Stimulated activated CD8-positive, alpha-beta memory T cell treated with anti-CD3 and anti-CD28 coated beads, Interleukin-4, amount 100 ng/mL, for 48 hours (primary cell): ENCODE measurements at regions not wholly inside any gene's neighbourhood (a gene's known extent, or its start where the extent isn't known, plus 50 kb on each side); places are given as distances from the start of the nearest gene placed in this dataset.
A peak's percentile ranks its signal among the peaks of the same experiment; 100 is the strongest.

Experiments used
- DNase-seq: peaks from one replicate; pipeline ENCODE4 v3.0.0-alpha.2; 2020

DNA sequence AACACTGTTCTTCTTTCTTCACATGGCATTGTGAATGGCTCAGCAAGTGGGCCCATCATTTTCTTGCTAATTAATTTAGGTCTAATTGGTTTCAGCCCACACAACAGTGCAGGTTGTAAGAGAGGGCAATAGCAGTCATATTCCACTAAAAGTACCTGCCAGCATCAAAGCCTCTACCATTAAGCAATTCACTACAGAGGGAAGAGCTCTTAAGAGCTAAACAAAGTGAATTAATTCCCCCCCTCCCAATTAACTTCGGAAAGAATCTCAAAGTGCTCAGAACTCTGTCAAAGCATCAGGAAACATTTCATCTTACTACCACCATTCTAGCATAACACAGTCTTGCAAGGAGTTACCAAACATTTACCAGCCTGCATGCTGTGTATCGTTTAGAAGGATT is 133.9 kb upstream of the UBASH3B start:
- DNase-seq = no peak

- no peak for DNase-seq
Observed at GRCh38 chr11:122517403-122518379, 137.8 kb upstream of the UBASH3B start.

DNA sequence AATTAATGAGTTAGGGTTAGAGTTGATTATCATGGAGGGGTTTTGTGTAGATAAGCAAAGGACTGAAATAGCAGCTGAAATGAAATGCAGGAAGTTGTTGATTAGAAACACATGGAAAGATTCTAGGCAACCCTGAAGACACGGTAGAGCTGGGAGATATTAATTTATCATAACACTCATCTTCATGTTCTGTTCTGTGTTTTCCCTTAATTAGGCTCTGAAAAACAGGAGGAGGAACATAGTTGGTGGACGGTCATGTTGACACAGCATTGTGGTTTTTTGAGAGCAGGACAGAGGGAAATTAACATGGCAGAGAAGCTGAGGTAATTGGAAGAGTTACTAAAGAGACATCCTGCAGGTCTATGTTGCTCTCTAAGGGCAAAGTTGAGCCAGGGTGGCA is 138.8 kb upstream of the UBASH3B start:
- DNase-seq = no peak

- DNase-seq = no peak
Observed at GRCh38 chr11:122513997-122514396, 141.5 kb upstream of the UBASH3B start.

- no peak for DNase-seq
Observed at GRCh38 chr11:122513328-122513727, 142.2 kb upstream of the UBASH3B start.

DNA sequence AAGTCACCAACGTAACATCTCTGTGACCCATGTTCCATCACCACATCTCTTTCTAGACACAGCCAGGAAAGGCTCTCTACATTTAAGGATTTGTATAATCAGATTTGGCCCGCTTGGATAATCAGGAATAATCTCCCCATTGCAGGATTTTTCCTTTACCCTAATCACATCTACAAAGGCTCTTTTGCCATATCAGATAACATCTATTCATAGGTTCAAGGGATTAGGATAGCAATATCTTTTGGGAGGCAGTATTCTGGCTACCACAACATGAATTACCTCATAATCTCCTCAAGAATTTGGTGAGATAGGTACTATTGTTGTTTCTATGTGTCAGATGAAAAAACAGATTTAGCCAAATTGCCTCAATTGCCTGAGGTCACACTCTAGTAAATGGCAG is 142.8 kb upstream of the UBASH3B start:
- no peak for DNase-seq

DNA sequence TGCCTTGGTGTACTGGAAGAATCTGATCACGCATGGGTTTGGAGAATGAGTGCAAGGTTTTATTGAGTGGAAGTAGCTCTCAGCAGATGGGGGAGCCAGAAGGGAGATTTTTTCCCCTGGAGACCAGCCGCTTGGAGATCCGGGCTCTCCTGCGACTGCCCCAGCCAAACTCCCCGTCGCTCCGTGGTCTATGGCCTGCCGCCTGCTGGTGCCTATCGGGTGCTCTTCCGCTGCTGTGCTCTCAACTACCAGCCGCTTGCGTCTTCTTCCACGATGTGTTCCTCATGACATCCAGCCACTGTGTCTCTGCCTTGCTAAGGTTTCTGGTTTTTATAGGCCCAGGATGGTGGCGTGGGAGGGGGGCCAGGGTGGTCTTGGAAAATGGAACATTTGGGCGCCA is 145.6 kb upstream of the UBASH3B start:
- DNase-seq = no peak

DNA sequence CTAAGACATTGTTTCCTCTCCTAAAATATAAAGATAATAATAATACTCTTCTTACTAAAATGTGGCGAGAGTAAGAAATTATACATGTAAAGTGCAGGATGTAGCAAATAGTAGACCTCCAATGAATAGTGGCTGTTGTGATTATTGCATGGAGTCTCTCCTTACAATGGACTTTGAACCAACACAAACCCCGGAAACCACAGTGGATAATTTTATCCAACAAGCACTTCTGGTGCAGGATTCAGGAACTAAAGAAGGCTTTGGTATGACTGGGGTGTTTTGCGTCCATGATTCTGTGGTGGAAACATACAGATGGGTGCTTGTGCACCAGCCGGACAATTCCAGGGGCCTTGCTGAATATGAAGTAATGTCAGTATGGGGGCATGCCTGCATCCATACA is 146.4 kb upstream of the UBASH3B start:
- no peak for DNase-seq

DNA sequence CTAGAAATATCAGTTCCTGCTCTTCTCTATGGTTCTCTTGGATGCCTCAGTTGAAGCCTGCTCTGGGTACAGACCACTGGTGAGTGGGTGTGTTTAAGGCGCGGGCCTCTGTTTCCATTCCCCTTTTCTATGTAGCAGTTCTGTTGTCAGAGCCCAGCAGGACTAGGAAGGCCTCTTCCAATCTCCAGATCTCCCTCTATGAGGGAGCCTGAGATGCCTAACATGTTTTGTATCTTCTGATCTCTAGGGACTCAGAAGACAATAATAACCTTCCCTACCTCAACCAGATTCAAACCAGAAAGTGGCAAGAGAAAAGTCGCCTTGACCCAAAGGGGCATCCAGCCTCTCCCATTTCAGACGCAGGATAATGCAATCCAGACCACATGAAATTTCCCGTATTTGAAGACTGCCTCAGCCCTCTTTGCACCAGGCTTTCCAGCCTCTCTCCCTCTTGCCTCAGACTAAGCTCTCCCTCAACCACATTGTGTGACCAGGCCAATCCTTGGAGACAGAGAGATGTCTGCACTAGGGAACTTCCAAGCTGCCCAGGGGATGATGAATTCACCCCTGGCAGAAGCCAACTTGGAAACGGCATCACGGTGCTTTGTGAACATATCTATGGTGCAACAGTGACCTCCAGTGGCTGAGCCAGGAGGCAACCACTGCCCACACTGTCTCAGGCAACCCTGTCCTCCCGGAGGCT is 150.1 kb upstream of the UBASH3B start:
- peak; percentile 71 for DNase-seq

DNA sequence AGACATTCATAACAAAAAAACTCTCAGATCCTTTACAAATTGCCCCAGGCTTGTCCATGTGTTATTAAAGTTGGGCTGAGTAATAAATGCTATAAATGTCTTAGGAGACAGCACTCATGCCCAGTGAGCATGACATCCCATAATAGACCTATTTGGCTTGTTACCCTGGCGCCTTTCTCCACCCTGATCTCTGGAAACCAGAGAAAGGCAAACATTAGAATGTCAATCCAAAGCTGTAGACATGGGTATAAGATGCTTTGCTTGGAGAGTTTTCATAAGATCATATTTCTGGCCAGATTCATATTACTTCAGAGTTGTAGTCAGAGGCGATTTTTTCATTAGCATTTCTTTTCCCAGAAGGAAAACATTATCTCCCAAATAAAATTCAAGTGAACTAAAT is 161.3 kb upstream of the UBASH3B start:
- DNase-seq = no peak

GRCh38 chr11:122491509-122491908 is 164.0 kb upstream of the UBASH3B start:
- no peak for DNase-seq

GRCh38 chr11:122488892-122489706 is 166.4 kb upstream of the UBASH3B start:
- DNase-seq = no peak

DNA sequence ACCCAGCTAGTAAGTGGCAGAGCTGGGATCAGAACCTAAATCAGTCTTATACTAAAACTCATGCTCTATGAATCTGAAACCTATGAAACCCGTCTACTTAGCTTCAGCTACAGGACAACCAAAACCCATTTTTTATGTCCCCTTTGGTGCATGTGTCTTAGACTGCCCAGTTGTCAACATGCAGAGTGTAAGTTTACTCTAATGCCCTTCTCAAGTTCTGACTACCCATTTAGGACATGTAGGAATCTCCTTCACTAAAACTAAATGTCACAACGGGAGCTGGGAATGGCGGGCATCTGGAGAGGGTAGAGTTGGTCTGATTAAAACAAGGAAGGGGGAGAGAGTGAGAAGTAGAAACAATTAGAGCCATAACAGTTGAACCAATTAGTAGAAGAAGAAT is 167.9 kb upstream of the UBASH3B start:
- no peak for DNase-seq

- DNase-seq = no peak
Observed at GRCh38 chr11:122486793-122487495, 168.6 kb upstream of the UBASH3B start.

- DNase-seq = no peak
Observed at GRCh38 chr11:122478986-122479385, 176.5 kb upstream of the UBASH3B start.

GRCh38 chr11:122468965-122469364 is 186.6 kb upstream of the UBASH3B start:
- no peak for DNase-seq

- no peak for DNase-seq
Observed at GRCh38 chr11:122463530-122463929, 192.0 kb upstream of the UBASH3B start.

DNA sequence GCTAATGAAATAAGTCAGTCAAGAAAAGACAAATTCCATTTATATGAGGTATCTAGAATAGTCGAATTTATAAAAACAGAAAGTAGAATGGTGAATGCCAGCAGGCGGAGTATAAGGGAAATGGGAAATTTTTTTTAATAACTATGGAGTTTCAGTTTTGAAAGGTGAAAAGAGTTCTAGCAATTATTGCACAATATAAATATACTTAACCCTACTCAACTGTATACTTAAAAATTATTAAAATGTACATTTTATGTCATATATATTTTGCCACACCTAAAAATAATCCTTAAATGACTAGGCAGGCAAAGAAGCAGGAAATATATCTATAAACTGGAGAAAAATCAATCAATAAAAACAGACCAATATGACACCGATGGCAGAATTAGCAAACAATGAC is 196.5 kb upstream of the UBASH3B start:
- DNase-seq = no peak

DNA sequence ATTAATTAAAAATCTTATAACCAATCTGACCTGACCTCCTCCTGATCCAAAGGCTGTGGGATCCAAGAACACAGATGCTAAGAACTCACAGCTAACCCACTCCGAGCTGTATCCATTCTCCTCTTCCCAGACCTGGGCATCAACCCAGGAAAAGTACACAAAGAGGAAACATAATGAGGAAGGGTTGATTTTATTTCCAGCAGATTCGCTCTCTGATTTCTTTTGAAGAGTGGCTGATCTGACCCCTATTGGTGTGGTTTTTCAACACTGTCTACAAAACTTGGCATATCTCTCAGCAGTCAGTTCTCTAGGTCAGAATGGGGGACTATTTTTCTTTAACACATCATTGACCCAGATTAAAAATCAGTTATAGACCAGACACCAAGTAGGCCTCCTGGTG is 201.9 kb upstream of the UBASH3B start:
- DNase-seq = no peak

- no peak for DNase-seq
Observed at GRCh38 chr11:122451911-122452310, 203.6 kb upstream of the UBASH3B start.

DNA sequence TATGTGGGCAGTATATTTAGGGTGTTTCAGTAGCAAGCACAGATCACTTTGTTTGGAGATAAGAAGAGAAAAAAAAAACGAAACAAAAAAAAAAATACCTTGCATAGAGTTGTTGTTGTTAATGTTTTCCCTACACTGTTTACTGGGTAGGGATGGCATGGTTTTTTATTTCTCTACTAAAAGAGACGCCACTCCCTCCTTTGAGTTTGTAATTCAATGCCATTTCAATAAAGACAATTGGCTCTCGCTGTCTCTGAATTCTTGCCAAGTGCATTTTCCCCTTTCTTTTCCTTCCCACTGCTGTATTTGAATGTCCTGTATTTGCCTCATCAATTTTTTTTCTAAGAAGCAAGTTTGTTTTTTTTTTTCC is 213.9 kb upstream of the UBASH3B start:
- DNase-seq = no peak

GRCh38 chr11:122440811-122441665 is 214.5 kb upstream of the UBASH3B start:
- DNase-seq = no peak
